T-cell (primary cell): ENCODE measurements at regions not wholly inside any gene's neighbourhood (a gene's known extent, or its start where the extent isn't known, plus 50 kb on each side); places are given as distances from the start of the nearest gene placed in this dataset.

Source experiments
- ATAC-seq, 4 experiments: fragments of 200-7000 bp in 3 of 4; fragments of 150-1000 bp in 1 of 4; cut with Tn5 transposase; replicated peaks in 1 of 4; 1 replicate in 3 of 4; 2 replicates in 1 of 4; pipeline ENCODE4 v1.10.0; 2021; ENCODE audit warnings: moderate library complexity in 3 of 4, mild to moderate bottlenecking in 2 of 4, moderate number of reproducible peaks in 1 of 4
- CTCF ChIA-PET, 2 donors: fragments of 300-600 bp; sonication (Branson Sonifier 250); formaldehyde crosslinking; loops; one replicate each; lab custom pipeline; 2022; ENCODE audit warnings: antibody characterized with exemption in 2 of 2; lab: Charles Lee
- POLR2A ChIA-PET, 2 donors: fragments of 300-600 bp; sonication (Branson Sonifier 250); formaldehyde crosslinking; loops; one replicate each; lab custom pipeline; 2022; ENCODE audit warnings: antibody characterized with exemption in 2 of 2; lab: Charles Lee
- DNase-seq, 35 experiments: peaks; one replicate each; pipeline versions ENCODE4 v3.0.0 to v3.0.0-alpha.2; 2013 to 2023
- H3K27ac ChIP-seq: one replicate; pipeline ENCODE4 v1.5.1; 2013; ENCODE audit warnings: low read length
- H3K27me3 ChIP-seq, 2 experiments: replicated peaks in 1 of 2; 1 replicate in 1 of 2; 2 replicates in 1 of 2; pipeline versions ENCODE4 v1.6.1 to v1.7.0; 2013; ENCODE audit warnings: low read length in 1 of 2, mixed read lengths in 1 of 2; ENCODE audit not compliant: control insufficient read depth in 2 of 2, insufficient read depth in 2 of 2; ENCODE audit errors: extremely low read depth in 1 of 2
- H3K36me3 ChIP-seq, 2 donors: 1 replicate in 1 of 2; 2 replicates in 1 of 2; pipeline versions ENCODE4 v1.6.1 to v1.7.0; 2013; ENCODE audit warnings: low read length in 1 of 2; ENCODE audit not compliant: control insufficient read depth in 2 of 2, insufficient read depth in 1 of 2; ENCODE audit errors: extremely low read depth in 1 of 2
- H3K4me1 ChIP-seq, 2 experiments: 1 replicate in 1 of 2; 2 replicates in 1 of 2; pipeline versions ENCODE4 v1.6.1 to v1.7.0; 2013; ENCODE audit warnings: low read length in 2 of 2, mixed read lengths in 1 of 2; ENCODE audit not compliant: insufficient read depth in 2 of 2, control insufficient read depth in 1 of 2; ENCODE audit errors: extremely low read depth in 1 of 2
- H3K4me3 ChIP-seq, 2 donors: 1 replicate in 1 of 2; 2 replicates in 1 of 2; pipeline versions ENCODE4 v1.5.1 to v1.7.0; 2013; ENCODE audit warnings: mild to moderate bottlenecking in 2 of 2, low read length in 1 of 2, moderate library complexity in 1 of 2; ENCODE audit not compliant: control insufficient read depth in 1 of 2; ENCODE audit errors: extremely low read depth in 1 of 2
- H3K9me3 ChIP-seq: 2 replicates; pipeline ENCODE4 v1.7.0; 2013
- H3K27ac Mint-ChIP-seq, 2 donors: one replicate each; pipeline ENCODE4 v1.8.0; 2020 to 2021; ENCODE audit warnings: mild to moderate bottlenecking in 2 of 2, mixed read lengths in 2 of 2
- H3K27me3 Mint-ChIP-seq, 2 donors: one replicate each; pipeline ENCODE4 v1.8.0; 2021 to 2022; ENCODE audit warnings: mixed read lengths in 2 of 2
- H3K36me3 Mint-ChIP-seq: one replicate; pipeline ENCODE4 v1.8.0; 2021; ENCODE audit warnings: mixed read lengths
- H3K4me1 Mint-ChIP-seq, 3 donors: one replicate each; pipeline ENCODE4 v1.8.0; 2020 to 2022; ENCODE audit warnings: mixed read lengths in 3 of 3, mild to moderate bottlenecking in 1 of 3
- H3K4me3 Mint-ChIP-seq, 3 donors: one replicate each; pipeline ENCODE4 v1.8.0; 2020 to 2022; ENCODE audit warnings: mild to moderate bottlenecking in 3 of 3, mixed read lengths in 3 of 3, moderate library complexity in 3 of 3
- H3K9me3 Mint-ChIP-seq, 3 donors: one replicate each; pipeline ENCODE4 v1.8.0; 2020 to 2022; ENCODE audit warnings: mixed read lengths in 3 of 3
- WGBS: methylation state at CpG from one replicate; pipeline ENCODE4 v1.1.5; 2013; ENCODE audit warnings: missing lambda C conversion rate; ENCODE audit not compliant: insufficient coverage; 5-methylcytosine and 5-hydroxymethylcytosine counted together

GRCh38 chr2:168355121-168355520, 101.0 kb upstream of the CERS6 start:
- POLR2A ChIA-PET = no interaction called here
- CTCF ChIA-PET = interaction anchor here in 1 of 2 donors (0.8 to 1.3 kb wide), 2 partner anchors 8 to 19 kb away, joined by 3 read pairs; no protein-coding TSS in a partner anchor
- H3K36me3 ChIP-seq = no peaks in the 10 kb centered on the region
- WGBS = 86% methylated on average over 1 of the region's 2 CpGs
- no peak overlapping the region for H3K4me3 ChIP-seq
- ATAC-seq (no peak), DNase-seq (no peak)
- peak overlapping the region in 1 of 2 donors; percentile 44 for H3K27ac Mint-ChIP-seq
- H3K27ac ChIP-seq = no peak overlapping the region
- peaks cover 4 to 9% of the 10 kb centered on the region in 2 experiments for H3K4me1 ChIP-seq
- H3K36me3 Mint-ChIP-seq = no peaks in the 10 kb centered on the region
- peaks cover 36 to 39% (median 38%) of the 10 kb centered on the region in 3 donors for H3K4me1 Mint-ChIP-seq
- H3K9me3 Mint-ChIP-seq = peaks cover 1 to 9% (median 3%) of the 10 kb centered on the region in 3 donors
- peak overlapping the region in 1 of 3 donors; percentile 35 for H3K4me3 Mint-ChIP-seq
- no peaks in the 10 kb centered on the region for H3K27me3 Mint-ChIP-seq
- no peaks in the 10 kb centered on the region for H3K27me3 ChIP-seq
- H3K9me3 ChIP-seq = no peaks in the 10 kb centered on the region

- Mint-ChIP-seq H3K4me3 (no peak overlapping the region), H3K9me3 (peaks cover 1 to 9% (median 3%) of the 10 kb centered on the region in 3 donors), H3K4me1 (peaks cover 36 to 39% (median 38%) of the 10 kb centered on the region in 3 donors), H3K27ac (no peak overlapping the region), H3K36me3 (no peaks in the 10 kb centered on the region), H3K27me3 (no peaks in the 10 kb centered on the region)
- ChIA-PET CTCF (interaction anchor here in 1 of 2 donors (0.8 to 1.3 kb wide), 2 partner anchors 9 to 19 kb away, joined by 3 read pairs; no protein-coding TSS in a partner anchor), POLR2A (no interaction called here)
- H3K4me3 ChIP-seq = no peak overlapping the region
- no peaks in the 10 kb centered on the region for H3K27me3 ChIP-seq
- no peaks in the 10 kb centered on the region for H3K36me3 ChIP-seq
- H3K9me3 ChIP-seq = no peaks in the 10 kb centered on the region
- WGBS = 92% methylated on average over 2 of the region's 5 CpGs
- DNase-seq (no peak), ATAC-seq (no peak)
- peaks cover 4 to 9% of the 10 kb centered on the region in 2 experiments for H3K4me1 ChIP-seq
- no peak overlapping the region for H3K27ac ChIP-seq
Observed at GRCh38 chr2:168355779-168356476, 100.1 kb upstream of the CERS6 start.

- ATAC-seq (no peak), DNase-seq (no peak)
- ChIA-PET CTCF (interaction anchor here in 1 of 2 donors (1.3 kb wide), 1 partner anchor 10 kb away, joined by 3 read pairs; no protein-coding TSS in a partner anchor), POLR2A (no interaction called here)
- H3K4me3 ChIP-seq = no peak overlapping the region
- Mint-ChIP-seq H3K4me3 (no peak overlapping the region), H3K27me3 (no peaks in the 10 kb centered on the region), H3K36me3 (no peaks in the 10 kb centered on the region), H3K9me3 (peaks cover 1 to 9% (median 3%) of the 10 kb centered on the region in 3 donors), H3K4me1 (peaks cover 36 to 39% (median 38%) of the 10 kb centered on the region in 3 donors), H3K27ac (no peak overlapping the region)
- H3K9me3 ChIP-seq = no peaks in the 10 kb centered on the region
- peaks cover 4 to 9% of the 10 kb centered on the region in 2 experiments for H3K4me1 ChIP-seq
- H3K36me3 ChIP-seq = no peaks in the 10 kb centered on the region
- H3K27me3 ChIP-seq = no peaks in the 10 kb centered on the region
- no CpG with 5 or more reads among the region's 2 CpGs for WGBS
- no peak overlapping the region for H3K27ac ChIP-seq
Observed at GRCh38 chr2:168356477-168356835, 99.6 kb upstream of the CERS6 start.

- ChIA-PET POLR2A (no interaction called here), CTCF (interaction anchor here in 1 of 2 donors (0.6 to 0.8 kb wide), 3 partner anchors 9 to 443 kb away, joined by 3 to 4 read pairs (median 3); no protein-coding TSS in a partner anchor)
- peaks cover 4 to 9% of the 10 kb centered on the region in 2 experiments for H3K4me1 ChIP-seq
- Mint-ChIP-seq H3K4me3 (peak overlapping the region in 2 of 3 donors; percentile 14 to 19), H3K36me3 (no peaks in the 10 kb centered on the region), H3K27ac (no peak overlapping the region), H3K9me3 (peaks cover 1 to 8% (median 3%) of the 10 kb centered on the region in 3 donors), H3K4me1 (peaks cover 36 to 39% (median 38%) of the 10 kb centered on the region in 3 donors), H3K27me3 (no peaks in the 10 kb centered on the region)
- H3K36me3 ChIP-seq = no peaks in the 10 kb centered on the region
- no peak overlapping the region for H3K27ac ChIP-seq
- ATAC-seq (no peak), DNase-seq (no peak)
- WGBS = no CpG with 5 or more reads among the region's 3 CpGs
- no peak overlapping the region for H3K4me3 ChIP-seq
- no peaks in the 10 kb centered on the region for H3K9me3 ChIP-seq
- no peaks in the 10 kb centered on the region for H3K27me3 ChIP-seq
Observed at GRCh38 chr2:168357797-168358472, 98.1 kb upstream of the CERS6 start.

GRCh38 chr2:168359082-168359481, 97.0 kb upstream of the CERS6 start:
- Histone ChIP-seq H3K27ac (no peak overlapping the region), H3K27me3 (no peaks in the 10 kb centered on the region), H3K4me1 (peaks cover 4 to 9% of the 10 kb centered on the region in 2 experiments), H3K36me3 (no peaks in the 10 kb centered on the region), H3K4me3 (no peak overlapping the region), H3K9me3 (no peaks in the 10 kb centered on the region)
- Mint-ChIP-seq H3K9me3 (peaks cover 0 to 3% (median 0%) of the 10 kb centered on the region in 3 donors), H3K4me1 (peaks cover 36 to 39% (median 38%) of the 10 kb centered on the region in 3 donors), H3K27me3 (no peaks in the 10 kb centered on the region), H3K4me3 (no peak overlapping the region), H3K36me3 (no peaks in the 10 kb centered on the region), H3K27ac (no peak overlapping the region)
- POLR2A ChIA-PET = no interaction called here
- CTCF ChIA-PET = no interaction called here
- DNase-seq = no peak
- no peak for ATAC-seq
- no CpG with 5 or more reads among the region's 1 CpG for WGBS

- no peak for DNase-seq
Observed at GRCh38 chr2:168363347-168364092, 92.6 kb upstream of the CERS6 start.

More at GRCh38 chr2:168363347-168364092, 92.6 kb upstream of the CERS6 start:
- Mint-ChIP-seq H3K9me3 (no peaks in the 10 kb centered on the region), H3K4me3 (no peak overlapping the region), H3K4me1 (peaks cover 4 to 9% (median 7%) of the 10 kb centered on the region in 3 donors), H3K27ac (no peak overlapping the region), H3K27me3 (no peaks in the 10 kb centered on the region), H3K36me3 (no peaks in the 10 kb centered on the region)
- ChIA-PET POLR2A (interaction anchor here in 1 of 2 donors (0.6 kb wide), 1 partner anchor 592 kb away, joined by 3 read pairs; no protein-coding TSS in a partner anchor), CTCF (interaction anchor here in 1 of 2 donors (0.6 kb wide), 1 partner anchor 194 kb away, joined by 3 read pairs; no protein-coding TSS in a partner anchor)
- 87% methylated on average over 2 of the region's 4 CpGs for WGBS
- Histone ChIP-seq H3K27me3 (no peaks in the 10 kb centered on the region), H3K4me3 (no peak overlapping the region), H3K27ac (no peak overlapping the region), H3K36me3 (no peaks in the 10 kb centered on the region), H3K9me3 (no peaks in the 10 kb centered on the region), H3K4me1 (no peaks in the 10 kb centered on the region)
- ATAC-seq = no peak
